ENCODE measurements at regions not wholly inside any gene's neighbourhood (a gene's known extent, or its start where the extent isn't known, plus 50 kb on each side); places are given as distances from the start of the nearest gene placed in this dataset.
"Not testable (repeated sequence)": the region's sequence is repeated elsewhere in the genome, so short reads cannot be mapped to it uniquely, and the experiment has no call there.

GRCh38 chr21:8997011-8997440, 1524.4 kb upstream of the TPTE start:
- in situ Hi-C loops (cut with MboI; ENCODE audit: low pct_ligation_motif_present in 1 of 4, low pct_unique_long_range_greater_than_20kb in 1 of 4, low sequenced_read_pairs in 3 of 4): no loop called here
- 33 to 55% methylated on average over 1 of the region's 1 CpG for WGBS, 2 donors (ENCODE audit: low coverage in 1 of 2)

DNA sequence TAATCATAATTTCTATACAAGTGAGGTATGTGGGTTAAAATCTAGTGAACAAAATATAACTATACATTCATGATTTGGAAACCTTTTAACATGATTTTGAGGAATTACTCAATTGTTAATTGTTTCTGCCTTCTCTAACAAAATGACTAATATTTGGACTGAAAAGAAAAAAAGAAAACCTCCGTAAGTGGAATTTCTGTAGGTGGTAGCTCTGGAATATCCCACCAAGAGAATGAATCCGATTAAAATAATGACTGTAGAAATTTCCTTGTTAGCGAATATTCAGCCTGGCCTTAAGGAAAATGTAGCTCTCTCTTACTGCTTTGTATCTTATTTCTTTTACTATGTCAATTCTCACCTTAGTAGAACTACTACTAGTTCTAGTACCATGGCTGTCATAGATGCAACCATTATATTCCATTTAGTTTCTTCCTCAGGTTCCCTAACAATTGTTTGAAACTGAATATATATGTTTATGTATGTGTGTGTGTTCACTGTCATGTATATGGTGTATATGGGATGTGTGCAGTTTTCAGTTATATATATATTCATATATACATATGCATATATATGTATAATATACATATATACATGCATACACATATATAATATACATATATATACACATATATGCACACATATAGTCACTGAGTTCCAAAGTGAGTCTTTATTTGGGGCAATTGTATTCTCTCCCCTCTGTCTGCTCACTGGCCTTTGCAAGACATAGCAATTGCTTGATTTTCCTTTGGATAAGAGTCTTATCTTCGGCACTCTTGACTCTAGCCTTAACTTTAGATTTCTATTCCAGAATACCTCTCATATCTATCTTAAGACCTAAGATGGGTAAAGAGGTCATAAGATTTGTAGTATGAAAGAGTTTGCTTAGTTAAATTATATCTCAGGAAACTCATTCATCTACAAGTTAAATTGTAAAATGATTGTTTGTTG, 1523.7 kb upstream of the TPTE start:
- intact Hi-C loops (cut with DNase I; ENCODE audit: low total_unique reads); H3K4me1 ChIP-seq; H3K36me3 ChIP-seq; H3K27me3 ChIP-seq; H3K27ac ChIP-seq; DNase-seq; in situ Hi-C loops (cut with MboI; ENCODE audit: low pct_ligation_motif_present in 1 of 4, low pct_unique_long_range_greater_than_20kb in 1 of 4, low sequenced_read_pairs in 3 of 4); H3K4me3 ChIP-seq: not testable (repeated sequence)
- peaks cover 17 to 27% of the 10 kb centered on the region in 2 donors for H3K9me3 ChIP-seq
- 37 to 46% methylated on average over 4 of the region's 4 CpGs for WGBS, 2 donors (ENCODE audit: low coverage in 1 of 2)

More at GRCh38 chr21:8997011-8997440, 1524.4 kb upstream of the TPTE start:
- no peaks in the 10 kb centered on the region for H3K4me1 ChIP-seq
- H3K36me3 ChIP-seq: no peaks in the 10 kb centered on the region
- H3K4me3 ChIP-seq: no peak overlapping the region
- TF ChIP-seq POLR2AphosphoS5 (IDR thresholded peaks at IDR 0.05): no peak
- no peak for TF ChIP-seq EP300 (IDR thresholded peaks at IDR 0.05; ENCODE audit: low read depth)
- TF ChIP-seq, protein P1, sequence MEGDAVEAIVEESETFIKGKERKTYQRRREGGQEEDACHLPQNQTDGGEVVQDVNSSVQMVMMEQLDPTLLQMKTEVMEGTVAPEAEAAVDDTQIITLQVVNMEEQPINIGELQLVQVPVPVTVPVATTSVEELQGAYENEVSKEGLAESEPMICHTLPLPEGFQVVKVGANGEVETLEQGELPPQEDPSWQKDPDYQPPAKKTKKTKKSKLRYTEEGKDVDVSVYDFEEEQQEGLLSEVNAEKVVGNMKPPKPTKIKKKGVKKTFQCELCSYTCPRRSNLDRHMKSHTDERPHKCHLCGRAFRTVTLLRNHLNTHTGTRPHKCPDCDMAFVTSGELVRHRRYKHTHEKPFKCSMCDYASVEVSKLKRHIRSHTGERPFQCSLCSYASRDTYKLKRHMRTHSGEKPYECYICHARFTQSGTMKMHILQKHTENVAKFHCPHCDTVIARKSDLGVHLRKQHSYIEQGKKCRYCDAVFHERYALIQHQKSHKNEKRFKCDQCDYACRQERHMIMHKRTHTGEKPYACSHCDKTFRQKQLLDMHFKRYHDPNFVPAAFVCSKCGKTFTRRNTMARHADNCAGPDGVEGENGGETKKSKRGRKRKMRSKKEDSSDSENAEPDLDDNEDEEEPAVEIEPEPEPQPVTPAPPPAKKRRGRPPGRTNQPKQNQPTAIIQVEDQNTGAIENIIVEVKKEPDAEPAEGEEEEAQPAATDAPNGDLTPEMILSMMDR (IDR thresholded peaks at IDR 0.05): no peak
- TF ChIP-seq POLR2A (IDR thresholded peaks at IDR 0.05): no peak
- DNase-seq: no peak
- no peaks in the 10 kb centered on the region for H3K27me3 ChIP-seq
- H3K9me3 ChIP-seq: peaks cover 18 to 27% of the 10 kb centered on the region in 2 donors
- H3K27ac ChIP-seq: no peak overlapping the region
- intact Hi-C loops (cut with DNase I; ENCODE audit: low total_unique reads): no loop called here

GRCh38 chr21:8998480-8998879, 1522.9 kb upstream of the TPTE start:
- H3K4me3 ChIP-seq; intact Hi-C loops (cut with DNase I; ENCODE audit: low total_unique reads); in situ Hi-C loops (cut with MboI; ENCODE audit: low pct_ligation_motif_present in 1 of 4, low pct_unique_long_range_greater_than_20kb in 1 of 4, low sequenced_read_pairs in 3 of 4); H3K27me3 ChIP-seq; DNase-seq; H3K27ac ChIP-seq; H3K4me1 ChIP-seq; H3K36me3 ChIP-seq: not testable (repeated sequence)
- 38 to 57% methylated on average over 1 of the region's 1 CpG for WGBS, 2 donors (ENCODE audit: low coverage in 1 of 2)
- H3K9me3 ChIP-seq: peaks cover 12 to 27% of the 10 kb centered on the region in 2 donors

DNA sequence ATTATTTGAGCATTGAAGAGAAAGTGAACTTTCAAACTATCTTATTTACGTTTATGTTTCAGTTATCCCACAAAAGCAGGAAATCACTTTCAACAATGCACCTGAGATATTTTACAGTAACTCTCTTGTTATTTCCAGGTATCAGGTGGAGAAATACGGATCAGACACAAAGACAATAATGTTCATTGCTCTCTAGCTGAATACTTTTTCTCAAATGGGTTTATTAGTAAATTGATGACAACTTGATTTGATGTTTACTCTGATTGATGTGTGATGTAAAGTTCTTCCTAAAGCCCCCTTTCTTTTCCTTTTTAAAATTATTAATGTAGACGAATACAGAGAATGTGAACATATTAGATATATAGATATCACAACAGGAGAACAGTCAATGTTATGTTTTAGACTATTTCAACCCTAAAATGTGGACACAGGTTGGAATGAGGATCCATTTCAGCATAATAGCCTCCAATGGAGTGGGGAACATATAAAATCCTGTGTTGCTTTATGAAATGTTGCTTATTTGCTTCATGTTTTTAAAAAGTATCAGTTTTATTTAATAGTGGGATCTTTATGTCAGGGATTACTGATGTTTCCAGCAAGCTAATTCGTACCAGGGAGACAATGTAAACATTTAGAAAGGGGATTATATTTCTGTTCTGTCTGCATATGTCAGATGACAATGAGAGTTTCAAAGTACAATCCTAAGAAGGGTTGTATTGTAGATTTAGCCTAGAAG, 1522.3 kb upstream of the TPTE start:
- H3K27me3 ChIP-seq: no peaks in the 10 kb centered on the region
- in situ Hi-C loops (cut with MboI; ENCODE audit: low pct_ligation_motif_present in 1 of 4, low pct_unique_long_range_greater_than_20kb in 1 of 4, low sequenced_read_pairs in 3 of 4): no loop called here
- intact Hi-C loops (cut with DNase I; ENCODE audit: low total_unique reads): no loop called here
- H3K4me1 ChIP-seq: no peaks in the 10 kb centered on the region
- peaks cover 9 to 26% of the 10 kb centered on the region in 2 donors for H3K9me3 ChIP-seq
- 25 to 28% methylated on average over 4 of the region's 4 CpGs for WGBS, 2 donors (ENCODE audit: low coverage in 1 of 2)
- H3K4me3 ChIP-seq: no peak overlapping the region
- no peaks in the 10 kb centered on the region for H3K36me3 ChIP-seq
- no peak for DNase-seq
- no peak overlapping the region for H3K27ac ChIP-seq
- TF ChIP-seq, protein P1 (IDR thresholded peaks at IDR 0.05): no peak
- TF ChIP-seq POLR2A (IDR thresholded peaks at IDR 0.05) (no peak), EP300 (IDR thresholded peaks at IDR 0.05; ENCODE audit: low read depth) (no peak), POLR2AphosphoS5 (IDR thresholded peaks at IDR 0.05) (no peak)

GRCh38 chr21:9000132-9000531, 1521.3 kb upstream of the TPTE start:
- H3K4me3 ChIP-seq; H3K4me1 ChIP-seq; H3K27me3 ChIP-seq; DNase-seq; intact Hi-C loops (cut with DNase I; ENCODE audit: low total_unique reads); in situ Hi-C loops (cut with MboI; ENCODE audit: low pct_ligation_motif_present in 1 of 4, low pct_unique_long_range_greater_than_20kb in 1 of 4, low sequenced_read_pairs in 3 of 4); H3K36me3 ChIP-seq; H3K27ac ChIP-seq: not testable (repeated sequence)
- H3K9me3 ChIP-seq: peaks cover 4 to 15% of the 10 kb centered on the region in 2 donors
- 4 to 28% methylated on average over 1 of the region's 1 CpG for WGBS, 2 donors (ENCODE audit: low coverage in 1 of 2)

DNA sequence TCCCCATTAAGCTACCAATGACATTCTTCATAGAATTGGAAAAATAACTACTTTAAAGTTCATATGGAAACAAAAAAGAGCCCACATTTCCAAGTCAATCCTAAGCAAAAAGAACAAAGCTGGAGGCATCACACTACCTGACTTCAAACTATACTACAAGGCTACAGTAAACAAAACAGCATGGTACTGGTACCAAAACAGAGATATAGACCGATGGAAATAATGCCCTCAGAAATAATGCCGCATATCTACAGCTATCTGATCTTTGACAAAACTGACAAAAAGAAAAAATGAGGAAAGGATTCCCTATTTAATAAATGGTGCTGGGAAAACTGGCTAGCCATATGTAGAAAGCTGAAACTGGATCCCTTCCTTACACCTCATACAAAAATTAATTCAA, 1520.7 kb upstream of the TPTE start:
- H3K4me3 ChIP-seq; H3K36me3 ChIP-seq; DNase-seq; H3K27ac ChIP-seq; in situ Hi-C loops (cut with MboI; ENCODE audit: low pct_ligation_motif_present in 1 of 4, low pct_unique_long_range_greater_than_20kb in 1 of 4, low sequenced_read_pairs in 3 of 4); H3K27me3 ChIP-seq; H3K4me1 ChIP-seq; intact Hi-C loops (cut with DNase I; ENCODE audit: low total_unique reads): not testable (repeated sequence)
- 80 to 81% methylated on average over 2 of the region's 2 CpGs for WGBS, 2 donors (ENCODE audit: low coverage in 1 of 2)
- peaks cover 4 to 15% of the 10 kb centered on the region in 2 donors for H3K9me3 ChIP-seq

- H3K4me3 ChIP-seq; H3K27me3 ChIP-seq; H3K27ac ChIP-seq; DNase-seq; H3K36me3 ChIP-seq; intact Hi-C loops (cut with DNase I; ENCODE audit: low total_unique reads); H3K4me1 ChIP-seq; in situ Hi-C loops (cut with MboI; ENCODE audit: low pct_ligation_motif_present in 1 of 4, low pct_unique_long_range_greater_than_20kb in 1 of 4, low sequenced_read_pairs in 3 of 4): not testable (repeated sequence)
- H3K9me3 ChIP-seq: peaks cover 4 to 15% of the 10 kb centered on the region in 2 donors
- WGBS, 2 donors (ENCODE audit: low coverage in 1 of 2): 54 to 64% methylated on average over 5 of the region's 5 CpGs
Observed at GRCh38 chr21:9001890-9002663, 1519.3 kb upstream of the TPTE start.
